ENCODE measurements at regions not wholly inside any gene's neighbourhood (a gene's known extent, or its start where the extent isn't known, plus 50 kb on each side); places are given as distances from the start of the nearest gene placed in this dataset.

DNA sequence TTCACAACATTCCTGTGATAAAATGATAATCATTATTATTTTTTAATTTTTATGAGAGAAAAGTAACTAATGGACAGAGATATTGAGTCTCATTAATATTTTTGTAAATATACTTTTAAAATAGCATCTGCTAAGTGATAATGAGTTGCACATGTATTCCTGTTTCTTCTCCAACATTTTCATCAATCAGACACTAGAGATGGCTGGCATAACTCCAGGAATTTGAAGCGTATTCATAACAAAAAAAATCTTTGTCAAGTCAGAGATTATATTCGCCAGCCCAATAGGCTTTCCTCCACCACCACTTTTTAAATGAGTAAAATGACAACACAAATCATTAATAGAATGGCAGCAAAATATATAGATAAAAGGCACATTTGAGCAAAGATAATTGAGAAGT is 524.0 kb upstream of the KCND2 start:
- TF ChIP-seq, protein P1, sequence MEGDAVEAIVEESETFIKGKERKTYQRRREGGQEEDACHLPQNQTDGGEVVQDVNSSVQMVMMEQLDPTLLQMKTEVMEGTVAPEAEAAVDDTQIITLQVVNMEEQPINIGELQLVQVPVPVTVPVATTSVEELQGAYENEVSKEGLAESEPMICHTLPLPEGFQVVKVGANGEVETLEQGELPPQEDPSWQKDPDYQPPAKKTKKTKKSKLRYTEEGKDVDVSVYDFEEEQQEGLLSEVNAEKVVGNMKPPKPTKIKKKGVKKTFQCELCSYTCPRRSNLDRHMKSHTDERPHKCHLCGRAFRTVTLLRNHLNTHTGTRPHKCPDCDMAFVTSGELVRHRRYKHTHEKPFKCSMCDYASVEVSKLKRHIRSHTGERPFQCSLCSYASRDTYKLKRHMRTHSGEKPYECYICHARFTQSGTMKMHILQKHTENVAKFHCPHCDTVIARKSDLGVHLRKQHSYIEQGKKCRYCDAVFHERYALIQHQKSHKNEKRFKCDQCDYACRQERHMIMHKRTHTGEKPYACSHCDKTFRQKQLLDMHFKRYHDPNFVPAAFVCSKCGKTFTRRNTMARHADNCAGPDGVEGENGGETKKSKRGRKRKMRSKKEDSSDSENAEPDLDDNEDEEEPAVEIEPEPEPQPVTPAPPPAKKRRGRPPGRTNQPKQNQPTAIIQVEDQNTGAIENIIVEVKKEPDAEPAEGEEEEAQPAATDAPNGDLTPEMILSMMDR (IDR thresholded peaks at IDR 0.05): no peak
- no peak for TF ChIP-seq POLR2A (IDR thresholded peaks at IDR 0.05)

All from heart left ventricle (tissue), 13 donors.